ENCODE measurements at regions not wholly inside any gene's neighbourhood (a gene's known extent, or its start where the extent isn't known, plus 50 kb on each side); places are given as distances from the start of the nearest gene placed in this dataset.

- TF ChIP-seq NFIC (IDR thresholded peaks at IDR 0.05) = no peak
- TF ChIP-seq TAF1 (IDR thresholded peaks at IDR 0.05; ENCODE audit: low read depth) = no peak
- no peak for TF ChIP-seq EGR1 (IDR thresholded peaks at IDR 0.05)
- TF ChIP-seq YY1 (IDR thresholded peaks at IDR 0.05; ENCODE audit: low read depth) = no peak
- TF ChIP-seq EP300 (IDR thresholded peaks at IDR 0.05; ENCODE audit: borderline replicate concordance) = no peak
- TF ChIP-seq REST (IDR thresholded peaks at IDR 0.05; ENCODE audit: low read depth) = no peak
- TF ChIP-seq MAX (IDR thresholded peaks at IDR 0.05) = no peak
These were observed 417.9 kb downstream of the PDGFC start for GRCh38 chr4:156553659-156554058.

All from Ishikawa (cell line).